ENCODE measurements at regions not wholly inside any gene's neighbourhood (a gene's known extent, or its start where the extent isn't known, plus 50 kb on each side); places are given as distances from the start of the nearest gene placed in this dataset.

GRCh38 chr2:18046558-18047212 is 168.2 kb downstream of the KCNS3 start:
- CTCF ChIA-PET, result interaction anchor here (0.5 to 1.4 kb wide), 2 partner anchors 103 to 470 kb away, joined by 3 read pairs; no protein-coding TSS in a partner anchor
- Histone ChIP-seq H3K4me1 (ENCODE audit: control insufficient read depth, insufficient read depth, low read length) (no peaks in the 10 kb centered on the region), H3K4me3 (ENCODE audit: low read depth, low read length) (no peak overlapping the region), H3K27ac (ENCODE audit: extremely low read depth, low read depth, low read length) (no peak overlapping the region), H3K9me3 (ENCODE audit: control insufficient read depth, insufficient read depth, low read depth, low read length) (no peaks in the 10 kb centered on the region), H3K36me3 (ENCODE audit: control insufficient read depth in 2 of 2, insufficient read depth in 1 of 2, low read length in 2 of 2) (no peaks in the 10 kb centered on the region)
- POLR2A ChIA-PET, result no interaction called here
- TF ChIP-seq ZSCAN18 (tag by site-specific recombination; IDR thresholded peaks at IDR 0.05) (no peak), SALL2 (tag by site-specific recombination; IDR thresholded peaks at IDR 0.05; ENCODE audit: borderline replicate concordance) (no peak), YY2 (tag by site-specific recombination; IDR thresholded peaks at IDR 0.05) (no peak), ZNF404 (tag by site-specific recombination; IDR thresholded peaks at IDR 0.05) (no peak), ZNF830 (tag by site-specific recombination; IDR thresholded peaks at IDR 0.05; ENCODE audit: low read depth) (no peak), ZNF660 (tag by site-specific recombination; IDR thresholded peaks at IDR 0.05) (no peak), ELK4 (IDR thresholded peaks at IDR 0.05; ENCODE audit: borderline replicate concordance, low read depth, low read length) (no peak), ZNF544 (tag by site-specific recombination; IDR thresholded peaks at IDR 0.05) (no peak), ZNF776 (tag by site-specific recombination; IDR thresholded peaks at IDR 0.05; ENCODE audit: borderline replicate concordance) (no peak), GFI1B (tag by site-specific recombination; IDR thresholded peaks at IDR 0.05) (no peak), ZNF121 (tag by site-specific recombination; IDR thresholded peaks at IDR 0.05) (no peak), ZBTB21 (tag by site-specific recombination; IDR thresholded peaks at IDR 0.05) (no peak), ZNF324 (tag by site-specific recombination; IDR thresholded peaks at IDR 0.05) (no peak), REST (tag by site-specific recombination; IDR thresholded peaks at IDR 0.05) (no peak), ZFP37 (tag by site-specific recombination; IDR thresholded peaks at IDR 0.05) (no peak)

- no peak overlapping the region for H3K4me3 ChIP-seq (ENCODE audit: low read depth, low read length)
- TF ChIP-seq KLF1 (tag by site-specific recombination; IDR thresholded peaks at IDR 0.05), result no peak
- no peak for TF ChIP-seq ZNF341 (tag by site-specific recombination; IDR thresholded peaks at IDR 0.05; ENCODE audit: low read depth)
- TF ChIP-seq TRIM28 (IDR thresholded peaks at IDR 0.05; ENCODE audit: borderline replicate concordance, low read length), result peak; percentile 57; the same call in 1 of the 2 replicates
- no peak for TF ChIP-seq ZNF350 (tag by site-specific recombination; IDR thresholded peaks at IDR 0.05)
- TF ChIP-seq BCL11A (tag by site-specific recombination; IDR thresholded peaks at IDR 0.05; ENCODE audit: low read depth), result no peak
- peak; percentile 30 for TF ChIP-seq SETDB1 (IDR thresholded peaks at IDR 0.05; ENCODE audit: insufficient read length, low read length)
- POLR2A ChIA-PET, result no interaction called here
- no peaks in the 10 kb centered on the region for H3K36me3 ChIP-seq (ENCODE audit: control insufficient read depth in 2 of 2, insufficient read depth in 1 of 2, low read length in 2 of 2)
- H3K27ac ChIP-seq (ENCODE audit: extremely low read depth, low read depth, low read length), result no peak overlapping the region
- CTCF ChIA-PET, result interaction anchor here (1.4 kb wide), 1 partner anchor 104 kb away, joined by 3 read pairs; no protein-coding TSS in a partner anchor
- H3K4me1 ChIP-seq (ENCODE audit: control insufficient read depth, insufficient read depth, low read length), result no peaks in the 10 kb centered on the region
- H3K9me3 ChIP-seq (ENCODE audit: control insufficient read depth, insufficient read depth, low read depth, low read length), result no peaks in the 10 kb centered on the region
These were observed 167.6 kb downstream of the KCNS3 start for GRCh38 chr2:18046017-18046416.

Data from HEK293 (cell line).